GM23338 (cell line): ENCODE measurements at regions not wholly inside any gene's neighbourhood (a gene's known extent, or its start where the extent isn't known, plus 50 kb on each side); places are given as distances from the start of the nearest gene placed in this dataset.
A peak's percentile ranks its signal among the peaks of the same experiment; 100 is the strongest.

ENCODE experiments used
- ATAC-seq: fragments of 200-7000 bp; cut with Tn5 transposase; 3 replicates; pipeline ENCODE4 v1.9.1; 2020
- DNase-seq: peaks from one replicate; pipeline ENCODE4 v3.0.0-alpha.2; 2015; ENCODE audit warnings: low spot score
- H2AFZ ChIP-seq: fragments of 200-600 bp; sonication (generic); 2 replicates; pipeline ENCODE4 v1.8.0; 2016; ENCODE audit warnings: antibody characterized with exemption, mild to moderate bottlenecking, moderate library complexity
- H3F3A ChIP-seq: fragments of 200-600 bp; sonication (generic); replicated peaks from 2 replicates; pipeline ENCODE4 v1.8.0; 2017; ENCODE audit warnings: antibody characterized with exemption, mixed run types, low read depth
- H3K27ac ChIP-seq: fragments of 200-600 bp; sonication (generic); 2 replicates; pipeline ENCODE4 v1.6.1; 2016; ENCODE audit warnings: low read depth
- H3K27me3 ChIP-seq: fragments of 200-600 bp; sonication (generic); 2 replicates; pipeline ENCODE4 v1.8.0; 2016; ENCODE audit warnings: mild to moderate bottlenecking, mixed run types, moderate library complexity; ENCODE audit not compliant: insufficient read depth
- H3K36me3 ChIP-seq: fragments of 200-600 bp; sonication (generic); 2 replicates; pipeline ENCODE4 v1.8.0; 2016; ENCODE audit warnings: mild to moderate bottlenecking; ENCODE audit not compliant: insufficient read depth
- H3K4me1 ChIP-seq: fragments of 200-600 bp; sonication (generic); 2 replicates; pipeline ENCODE4 v1.8.0; 2016; ENCODE audit warnings: mild to moderate bottlenecking, moderate library complexity; ENCODE audit not compliant: insufficient read depth
- H3K4me2 ChIP-seq: fragments of 200-600 bp; sonication (generic); 2 replicates; pipeline ENCODE4 v1.7.1; 2017; ENCODE audit warnings: mixed run types
- H3K4me3 ChIP-seq: fragments of 200-600 bp; sonication (generic); 2 replicates; pipeline ENCODE4 v1.6.1; 2016; ENCODE audit warnings: mixed run types
- H3K79me2 ChIP-seq: fragments of 200-600 bp; sonication (generic); replicated peaks from 2 replicates; pipeline ENCODE4 v1.8.0; 2017; ENCODE audit warnings: mild to moderate bottlenecking; ENCODE audit not compliant: insufficient read depth
- H3K9me2 ChIP-seq: fragments of 200-600 bp; sonication (generic); 2 replicates; pipeline ENCODE4 v1.8.0; 2017; ENCODE audit not compliant: insufficient read depth
- H4K20me1 ChIP-seq: fragments of 200-600 bp; sonication (generic); replicated peaks from 2 replicates; pipeline ENCODE4 v1.8.0; 2017; ENCODE audit warnings: mild to moderate bottlenecking; ENCODE audit not compliant: insufficient read depth
- H3K27ac Mint-ChIP-seq: 2 replicates; pipeline ENCODE4 v1.8.0; 2020; ENCODE audit warnings: inconsistent platforms, mild to moderate bottlenecking, moderate library complexity, mixed read lengths
- H3K27me3 Mint-ChIP-seq: 3 replicates; pipeline ENCODE4 v1.8.0; 2022; ENCODE audit warnings: low read depth, mild to moderate bottlenecking, moderate library complexity, mixed read lengths, inconsistent platforms; ENCODE audit not compliant: insufficient read depth, poor library complexity
- H3K36me3 Mint-ChIP-seq: 3 replicates; pipeline ENCODE4 v1.8.0; 2021; ENCODE audit warnings: low read depth, mild to moderate bottlenecking, inconsistent platforms, moderate library complexity, mixed read lengths
- H3K4me1 Mint-ChIP-seq: 3 replicates; pipeline ENCODE4 v1.8.0; 2020; ENCODE audit warnings: mild to moderate bottlenecking, inconsistent platforms, mixed read lengths
- H3K4me3 Mint-ChIP-seq: 3 replicates; pipeline ENCODE4 v1.8.0; 2021; ENCODE audit warnings: moderate library complexity, mild to moderate bottlenecking, inconsistent platforms, mixed read lengths
- H3K9me3 Mint-ChIP-seq: 3 replicates; pipeline ENCODE4 v1.8.0; 2020; ENCODE audit warnings: moderate library complexity, mild to moderate bottlenecking, inconsistent platforms, mixed read lengths
- CTCF ChIP-seq, 2 experiments: fragments of 200-600 bp in 1 of 2; sonication (generic) in 1 of 2; conservative IDR thresholded peaks; 2 replicates each; pipeline versions ENCODE4 v1.5.1 to v1.6.1; 2016 to 2017; ENCODE audit warnings: antibody characterized with exemption in 2 of 2, low read depth in 2 of 2, mild to moderate bottlenecking in 2 of 2, moderate library complexity in 1 of 2
- ETS1 ChIP-seq: IDR thresholded peaks from 2 replicates; pipeline ENCODE4 v1.6.1; 2016; ENCODE audit warnings: antibody characterized with exemption
- EZH2 ChIP-seq: fragments of 200-600 bp; sonication (generic); IDR thresholded peaks from one replicate; pipeline ENCODE4 v1.8.0; 2017; ENCODE audit warnings: antibody characterized with exemption, mild to moderate bottlenecking, low read depth; ENCODE audit not compliant: unreplicated experiment
- EZH2phosphoT487 ChIP-seq: fragments of 200-600 bp; sonication (generic); IDR thresholded peaks from one replicate; pipeline ENCODE4 v1.8.1; 2018; ENCODE audit warnings: antibody characterized with exemption; ENCODE audit not compliant: unreplicated experiment
- JUNB ChIP-seq: IDR thresholded peaks from one replicate; pipeline ENCODE4 v1.6.1; 2016; ENCODE audit warnings: antibody characterized with exemption; ENCODE audit not compliant: unreplicated experiment
- REST ChIP-seq: IDR thresholded peaks from one replicate; pipeline ENCODE4 v1.6.1; 2018; ENCODE audit warnings: antibody characterized with exemption; ENCODE audit not compliant: unreplicated experiment
- ZNF331 ChIP-seq: fragments of 250-450 bp; sonication (Bioruptor Pico); IDR thresholded peaks from 2 replicates; pipeline ENCODE4 v1.5.0; 2020; ENCODE audit warnings: low read depth, mild to moderate bottlenecking, moderate library complexity
- ZNF462 ChIP-seq: fragments of 250-450 bp; sonication (Bioruptor Pico); IDR thresholded peaks from 2 replicates; pipeline ENCODE4 v1.5.0; 2020; ENCODE audit warnings: mild to moderate bottlenecking, moderate library complexity

- TF ChIP-seq ZNF331 (CRISPR knock-in tag) (no peak), REST (no peak), EZH2phosphoT487 (no peak), ETS1 (no peak), ZNF462 (CRISPR knock-in tag) (no peak), JUNB (no peak), EZH2 (no peak), CTCF (conservative IDR thresholded peaks at IDR 0.05; ENCODE audit: low read depth in 2 of 2) (no peak)
- H3K27me3 Mint-ChIP-seq = peaks cover 2% of the 10 kb centered on the region
- no peak overlapping the region for H3K4me2 ChIP-seq
- H3K79me2 ChIP-seq = no peaks in the 10 kb centered on the region
- H3K27me3 ChIP-seq = no peaks in the 10 kb centered on the region
- no peaks in the 10 kb centered on the region for H3K9me2 ChIP-seq
- peaks cover 3% of the 10 kb centered on the region; the same call in 1 of the 3 replicates for H3K4me1 Mint-ChIP-seq
- H3K27ac Mint-ChIP-seq = no peak overlapping the region
- peak overlapping the region; percentile 53; the same call in 1 of the 2 replicates for H2AFZ ChIP-seq
- no peaks in the 10 kb centered on the region for H3K9me3 Mint-ChIP-seq
- no peaks in the 10 kb centered on the region for H3F3A ChIP-seq
- no peaks in the 10 kb centered on the region for H3K36me3 Mint-ChIP-seq
- H3K36me3 ChIP-seq = no peaks in the 10 kb centered on the region
- peak; percentile 9 for DNase-seq
- H3K4me3 ChIP-seq = no peak overlapping the region
- no peak overlapping the region for H3K27ac ChIP-seq
- H3K4me1 ChIP-seq = 0 out of 2 replicates have a peak, but pooled peaks cover 5% of the 10 kb centered on the region
- no peak overlapping the region for H3K4me3 Mint-ChIP-seq
- no peaks in the 10 kb centered on the region for H4K20me1 ChIP-seq
- ATAC-seq = peak; percentile 43
Observed at GRCh38 chr1:42003433-42003832, 84.7 kb upstream of the HIVEP3 start.
